CD4-positive, alpha-beta T cell (primary cell): ENCODE measurements at regions not wholly inside any gene's neighbourhood (a gene's known extent, or its start where the extent isn't known, plus 50 kb on each side); places are given as distances from the start of the nearest gene placed in this dataset.

Experiments
- ATAC-seq: fragments of 200-7000 bp; cut with Tn5 transposase; one replicate; pipeline ENCODE4 v1.10.0; 2022; ENCODE audit warnings: mild to moderate bottlenecking; ENCODE audit not compliant: poor library complexity
- CTCF ChIA-PET: fragments of 350-600 bp; sonication (Branson Sonifier 250); formaldehyde crosslinking; loops from one replicate; lab custom pipeline; 2021; ENCODE audit warnings: antibody characterized with exemption, inconsistent platforms; lab: Charles Lee
- POLR2A ChIA-PET: fragments of 350-600 bp; sonication (Branson Sonifier 250); formaldehyde crosslinking; loops from one replicate; lab custom pipeline; 2021; ENCODE audit warnings: antibody characterized with exemption, inconsistent platforms; lab: Charles Lee
- DNase-seq, 14 experiments: peaks; one replicate each; pipeline ENCODE4 v3.0.0-alpha.2; 2013 to 2020; ENCODE audit warnings: mixed read lengths in 2 of 14
- H3K27ac ChIP-seq, 2 donors: one replicate each; pipeline versions ENCODE4 v1.5.1 to v1.7.0; 2013; ENCODE audit warnings: low read length in 2 of 2, low read depth in 1 of 2, mild to moderate bottlenecking in 1 of 2
- H3K27me3 ChIP-seq, 2 experiments: 1 replicate in 1 of 2; 2 replicates in 1 of 2; pipeline versions ENCODE4 v1.6.1 to v1.7.0; 2013; ENCODE audit warnings: low read length in 2 of 2, control low read depth in 1 of 2, mild to moderate bottlenecking in 1 of 2, moderate library complexity in 1 of 2; ENCODE audit not compliant: insufficient read depth in 2 of 2, control insufficient read depth in 1 of 2
- H3K36me3 ChIP-seq: one replicate; pipeline ENCODE4 v1.6.1; 2013; ENCODE audit warnings: low read length, control low read depth; ENCODE audit not compliant: insufficient read depth
- H3K4me1 ChIP-seq: one replicate; pipeline ENCODE4 v1.6.1; 2013; ENCODE audit warnings: low read length, control low read depth; ENCODE audit not compliant: insufficient read depth
- H3K4me3 ChIP-seq: one replicate; pipeline ENCODE4 v1.5.1; 2013; ENCODE audit warnings: mild to moderate bottlenecking, low read length, moderate library complexity
- H3K9me3 ChIP-seq, 2 experiments: 1 replicate in 1 of 2; 2 replicates in 1 of 2; pipeline versions ENCODE4 v1.6.1 to v1.7.0; 2013; ENCODE audit warnings: low read length in 2 of 2, mild to moderate bottlenecking in 2 of 2, control low read depth in 1 of 2, moderate library complexity in 1 of 2; ENCODE audit not compliant: control insufficient read depth in 1 of 2, insufficient read depth in 1 of 2
- H3K27ac Mint-ChIP-seq: one replicate; pipeline ENCODE4 v1.8.0; 2020; ENCODE audit warnings: mixed read lengths
- H3K27me3 Mint-ChIP-seq: one replicate; pipeline ENCODE4 v1.8.0; 2021; ENCODE audit warnings: mixed read lengths
- H3K36me3 Mint-ChIP-seq: one replicate; pipeline ENCODE4 v1.8.0; 2021; ENCODE audit warnings: low read depth, mixed read lengths
- H3K4me1 Mint-ChIP-seq: one replicate; pipeline ENCODE4 v1.8.0; 2021; ENCODE audit warnings: low read depth, mixed read lengths
- H3K4me3 Mint-ChIP-seq: one replicate; pipeline ENCODE4 v1.8.0; 2020; ENCODE audit warnings: mild to moderate bottlenecking, mixed read lengths
- H3K9me3 Mint-ChIP-seq: one replicate; pipeline ENCODE4 v1.8.0; 2020; ENCODE audit warnings: mixed read lengths
- CTCF ChIP-seq: fragments of 200-600 bp; IDR thresholded peaks from one replicate; pipeline ENCODE4 v1.8.0; 2022; ENCODE audit warnings: antibody characterized with exemption, mild to moderate bottlenecking
- intact Hi-C, 2 experiments: fragments of 100-400 bp; cut with DNase I in 1 of 2; cut with micrococcal nuclease in 1 of 2; formaldehyde crosslinking; loops; one replicate each; pipeline versions ENCODE4 v1.15.1 to v1.9.0; 2023 to 2025; cut with DNase I, micrococcal nuclease

GRCh38 chr4:160847228-160847627 lies 1316.6 kb downstream of the FSTL5 start:
- Mint-ChIP-seq H3K4me3 (no peak overlapping the region), H3K9me3 (peaks cover 6% of the 10 kb centered on the region), H3K4me1 (no peaks in the 10 kb centered on the region), H3K27me3 (no peaks in the 10 kb centered on the region), H3K27ac (no peak overlapping the region), H3K36me3 (no peaks in the 10 kb centered on the region)
- H3K4me3 ChIP-seq: no peak overlapping the region
- H3K9me3 ChIP-seq: peaks cover 0 to 8% of the 10 kb centered on the region in 2 experiments
- H3K27ac ChIP-seq: no peak overlapping the region
- DNase-seq: no peak
- ChIA-PET POLR2A (no interaction called here), CTCF (no interaction called here)
- intact Hi-C loops: no loop called here
- no peaks in the 10 kb centered on the region for H3K36me3 ChIP-seq
- TF ChIP-seq CTCF: no peak
- H3K27me3 ChIP-seq: no peaks in the 10 kb centered on the region
- ATAC-seq: no peak
- H3K4me1 ChIP-seq: no peaks in the 10 kb centered on the region

DNA sequence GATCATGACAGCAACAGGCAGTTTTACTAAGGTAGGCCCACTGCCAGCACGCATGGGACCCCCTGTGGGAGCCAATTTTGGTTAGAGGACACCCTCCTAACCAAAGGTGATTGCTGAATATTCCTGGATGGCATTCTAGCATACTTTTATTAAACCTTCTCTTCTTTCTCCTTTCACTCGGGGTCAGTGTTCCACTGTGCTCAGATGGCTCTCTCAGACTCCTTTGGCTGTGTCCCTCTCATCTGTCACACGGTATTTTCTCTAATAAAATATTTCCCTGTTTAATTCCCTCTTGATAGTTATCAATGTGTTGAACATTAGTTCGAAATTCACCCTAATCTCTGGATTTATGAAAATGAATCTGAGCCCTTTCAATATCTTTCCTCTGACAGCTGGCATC lies 1315.3 kb downstream of the FSTL5 start:
- no peaks in the 10 kb centered on the region for H3K27me3 Mint-ChIP-seq
- TF ChIP-seq CTCF: no peak
- Histone ChIP-seq H3K36me3 (no peaks in the 10 kb centered on the region), H3K4me3 (no peak overlapping the region), H3K4me1 (no peaks in the 10 kb centered on the region), H3K27me3 (no peaks in the 10 kb centered on the region), H3K27ac (no peak overlapping the region), H3K9me3 (peaks cover 0 to 8% of the 10 kb centered on the region in 2 experiments)
- H3K4me1 Mint-ChIP-seq: no peaks in the 10 kb centered on the region
- no peak overlapping the region for H3K4me3 Mint-ChIP-seq
- no peak overlapping the region for H3K27ac Mint-ChIP-seq
- no peak for ATAC-seq
- DNase-seq: no peak
- intact Hi-C loops: no loop called here
- peaks cover 4% of the 10 kb centered on the region for H3K9me3 Mint-ChIP-seq
- no peaks in the 10 kb centered on the region for H3K36me3 Mint-ChIP-seq
- CTCF ChIA-PET: no interaction called here
- POLR2A ChIA-PET: no interaction called here

- TF ChIP-seq CTCF: no peak
- Mint-ChIP-seq H3K27ac (no peak overlapping the region), H3K27me3 (no peaks in the 10 kb centered on the region), H3K4me3 (no peak overlapping the region), H3K9me3 (peaks cover 3% of the 10 kb centered on the region), H3K36me3 (no peaks in the 10 kb centered on the region), H3K4me1 (no peaks in the 10 kb centered on the region)
- intact Hi-C loops: no loop called here
- DNase-seq (no peak), ATAC-seq (no peak)
- no peak overlapping the region for H3K27ac ChIP-seq
- H3K4me1 ChIP-seq: no peaks in the 10 kb centered on the region
- ChIA-PET POLR2A (no interaction called here), CTCF (no interaction called here)
- H3K4me3 ChIP-seq: no peak overlapping the region
- no peaks in the 10 kb centered on the region for H3K27me3 ChIP-seq
- H3K9me3 ChIP-seq: peaks cover 0 to 8% of the 10 kb centered on the region in 2 experiments
- H3K36me3 ChIP-seq: no peaks in the 10 kb centered on the region
Observed at GRCh38 chr4:160848901-160849760, 1314.7 kb downstream of the FSTL5 start.
